ENCODE measurements at regions not wholly inside any gene's neighbourhood (a gene's known extent, or its start where the extent isn't known, plus 50 kb on each side); places are given as distances from the start of the nearest gene placed in this dataset.
"Not testable (repeated sequence)": the region's sequence is repeated elsewhere in the genome, so short reads cannot be mapped to it uniquely, and the experiment has no call there.

DNA sequence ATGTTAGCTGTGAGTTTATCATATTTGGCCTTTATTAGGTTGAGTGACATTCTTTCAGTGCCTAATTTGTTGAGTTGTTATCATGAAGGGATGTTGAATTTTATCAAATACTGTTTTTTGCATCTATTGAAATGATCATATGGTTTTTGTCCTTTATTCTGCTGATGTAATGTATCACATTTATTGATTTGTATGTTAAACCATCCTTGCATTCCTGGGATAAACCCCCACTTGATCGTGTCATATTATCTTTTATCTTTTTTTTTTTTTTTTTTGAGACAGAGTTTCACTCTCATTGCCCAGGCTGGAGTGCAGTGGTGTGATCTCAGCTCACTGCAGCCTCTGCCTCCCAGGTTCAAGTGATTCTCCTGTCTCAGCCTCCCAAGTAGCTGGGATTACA lies 51.9 kb upstream of the MFGE8 start:
- DNase-seq: not testable (repeated sequence)

DNA sequence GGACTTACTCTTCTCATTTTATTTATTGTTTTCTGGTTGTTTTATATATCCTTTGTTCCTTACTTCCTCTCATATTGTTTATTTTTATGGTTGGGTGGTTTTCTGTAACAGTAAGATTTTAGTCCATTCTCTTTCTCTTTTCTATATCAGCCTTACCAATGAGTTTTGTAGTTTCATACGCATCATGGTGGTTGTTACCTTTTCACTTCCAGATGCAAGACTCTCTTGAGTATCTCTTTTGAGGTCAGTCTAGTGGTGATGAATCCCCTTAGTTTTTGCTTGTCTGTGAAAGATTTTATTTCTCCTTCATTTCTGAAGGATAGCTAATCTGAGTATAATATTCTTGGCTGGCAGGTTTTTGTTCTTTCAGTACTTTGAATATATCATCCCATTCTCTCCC lies 57.1 kb upstream of the MFGE8 start:
- DNase-seq: no peak

DNA sequence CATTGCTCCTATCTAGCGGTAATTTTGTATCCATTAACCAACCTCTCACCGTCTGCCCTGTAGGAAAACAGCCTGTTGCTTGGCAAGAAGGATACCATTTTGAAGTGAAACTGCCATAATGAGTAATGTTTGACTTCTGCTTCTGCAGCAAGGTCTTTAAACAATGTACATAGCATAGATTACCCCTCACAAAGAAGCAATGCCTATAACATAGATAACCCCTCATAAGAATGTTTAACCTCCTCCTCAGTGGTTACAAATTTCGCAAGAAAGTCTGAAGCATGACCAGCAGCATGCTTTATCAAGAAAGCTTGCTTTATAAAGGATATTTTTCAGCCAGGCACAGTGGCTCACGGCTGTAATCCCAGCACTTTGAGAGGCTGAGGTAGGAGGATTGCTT lies 61.2 kb upstream of the MFGE8 start:
- DNase-seq: no peak

DNA sequence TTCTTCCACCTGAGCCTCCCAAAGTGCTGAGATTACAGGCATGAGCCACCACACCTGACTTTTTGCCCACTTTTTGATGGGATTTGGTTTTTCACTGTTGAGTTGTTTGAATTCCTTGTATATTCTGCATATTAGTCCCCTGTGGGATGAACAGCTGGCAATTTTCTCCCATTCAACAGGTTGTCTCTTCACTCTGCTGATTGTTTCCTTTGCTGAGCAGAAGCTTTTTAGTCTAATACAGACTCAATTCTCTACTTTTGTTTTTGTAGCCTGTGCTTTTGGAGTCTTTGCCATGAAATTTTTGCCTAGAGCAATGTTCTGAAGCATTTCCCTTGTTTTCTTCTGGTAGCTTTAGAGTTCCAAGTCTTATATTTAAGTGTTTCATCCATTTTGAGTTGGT lies 62.7 kb upstream of the MFGE8 start:
- DNase-seq: no peak

DNA sequence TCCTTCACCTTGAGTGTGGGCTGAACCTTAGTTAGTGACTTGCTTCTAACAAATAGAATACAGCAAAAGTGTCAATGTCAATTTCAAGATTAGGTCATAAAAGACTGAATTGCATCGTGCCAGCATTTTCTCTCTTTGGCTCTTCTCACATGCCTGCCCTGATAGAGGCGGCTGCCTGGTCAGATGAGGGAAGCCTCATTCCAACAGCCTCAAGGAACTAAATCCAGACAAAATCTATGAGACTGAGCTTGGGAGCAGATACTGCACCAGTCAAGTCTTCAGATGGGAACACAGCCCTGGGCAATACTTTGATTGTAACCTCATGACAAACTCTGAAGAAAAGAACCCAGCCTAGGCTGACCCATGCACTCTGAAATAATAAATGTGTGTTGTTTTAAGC lies 63.5 kb upstream of the MFGE8 start:
- no peak for DNase-seq

DNA sequence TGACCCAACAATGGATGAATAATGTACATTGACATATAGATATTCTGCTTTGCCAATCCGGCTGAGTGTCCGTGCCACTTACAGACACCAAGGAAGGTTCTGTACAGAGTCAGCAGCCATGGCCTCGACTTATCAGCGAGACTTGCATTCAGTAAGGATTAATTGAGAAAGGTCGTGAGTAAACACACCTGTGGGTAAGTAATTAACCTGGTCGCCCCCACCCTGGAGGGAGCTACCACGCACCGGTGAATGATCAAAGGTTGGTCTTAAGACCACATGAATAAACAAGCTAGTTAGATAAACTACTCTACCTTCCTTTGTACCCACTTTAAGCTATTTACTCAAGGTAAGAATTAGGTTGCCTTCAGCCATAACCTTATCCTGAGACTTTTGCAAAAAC lies 66.5 kb upstream of the MFGE8 start:
- no peak for DNase-seq

DNA sequence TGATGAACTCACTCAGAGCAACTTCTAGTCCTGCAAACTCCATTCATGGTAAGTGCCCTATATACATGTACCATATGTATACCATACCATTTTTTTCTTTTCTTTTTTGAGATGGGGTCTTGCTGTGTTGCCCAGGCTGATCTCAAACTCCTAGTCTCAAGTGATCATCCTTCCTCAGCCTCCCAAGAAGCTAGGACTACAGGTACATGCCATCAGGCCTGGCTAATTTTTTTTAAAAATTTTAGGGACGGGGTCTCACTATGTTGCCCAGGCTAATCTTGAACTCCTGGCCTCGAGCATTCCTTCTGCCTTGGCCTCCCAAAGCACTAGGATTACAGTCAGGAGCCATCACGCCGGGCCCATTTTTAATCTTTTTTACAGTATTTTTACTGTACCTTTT lies 67.3 kb upstream of the MFGE8 start:
- no peak for DNase-seq

DNA sequence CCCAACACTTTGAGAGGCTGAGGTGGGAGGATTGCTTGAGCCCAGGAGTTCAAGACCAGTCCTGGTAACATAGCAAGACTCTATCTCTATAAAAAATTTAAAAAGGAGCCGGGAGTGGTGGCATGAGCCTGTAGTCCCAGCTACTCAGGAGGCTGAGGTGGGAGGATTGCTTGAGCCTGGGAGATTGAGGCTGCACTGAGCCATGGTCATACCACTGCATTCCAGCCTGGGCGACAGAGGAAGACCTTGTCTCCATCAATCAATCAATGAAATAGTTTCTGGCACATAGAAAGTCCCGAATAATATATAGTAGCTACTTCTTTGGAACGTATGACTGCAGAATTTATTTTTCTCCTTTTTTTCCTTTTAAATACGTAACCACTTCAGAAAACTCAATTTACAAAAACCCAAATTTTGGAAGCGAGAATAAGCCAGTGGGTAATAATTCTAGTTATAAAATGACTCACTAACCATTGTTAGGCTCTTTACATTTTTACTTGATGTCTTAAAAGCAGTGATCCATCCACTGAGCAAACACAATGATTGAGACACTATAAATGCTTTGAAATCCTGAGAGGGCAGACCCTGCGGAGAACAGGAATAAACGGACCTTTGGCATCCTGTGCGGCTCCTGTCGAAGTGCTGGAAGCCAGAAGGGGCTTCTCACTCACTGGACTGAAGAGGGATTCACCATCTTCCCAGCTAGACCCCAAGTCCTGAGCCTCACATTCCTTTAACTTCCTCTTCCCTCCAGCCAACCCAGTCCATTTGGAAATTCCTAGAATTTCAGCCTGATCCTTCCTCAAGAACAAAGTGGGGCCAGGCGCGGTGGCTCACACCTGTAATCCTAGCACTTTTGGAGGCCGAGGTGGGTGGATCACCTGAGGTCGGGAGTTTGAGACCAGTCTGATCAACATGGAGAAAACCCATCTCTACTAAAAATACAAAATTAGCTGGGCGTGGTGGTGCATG lies 68.4 kb upstream of the MFGE8 start:
- no peak for DNase-seq

DNA sequence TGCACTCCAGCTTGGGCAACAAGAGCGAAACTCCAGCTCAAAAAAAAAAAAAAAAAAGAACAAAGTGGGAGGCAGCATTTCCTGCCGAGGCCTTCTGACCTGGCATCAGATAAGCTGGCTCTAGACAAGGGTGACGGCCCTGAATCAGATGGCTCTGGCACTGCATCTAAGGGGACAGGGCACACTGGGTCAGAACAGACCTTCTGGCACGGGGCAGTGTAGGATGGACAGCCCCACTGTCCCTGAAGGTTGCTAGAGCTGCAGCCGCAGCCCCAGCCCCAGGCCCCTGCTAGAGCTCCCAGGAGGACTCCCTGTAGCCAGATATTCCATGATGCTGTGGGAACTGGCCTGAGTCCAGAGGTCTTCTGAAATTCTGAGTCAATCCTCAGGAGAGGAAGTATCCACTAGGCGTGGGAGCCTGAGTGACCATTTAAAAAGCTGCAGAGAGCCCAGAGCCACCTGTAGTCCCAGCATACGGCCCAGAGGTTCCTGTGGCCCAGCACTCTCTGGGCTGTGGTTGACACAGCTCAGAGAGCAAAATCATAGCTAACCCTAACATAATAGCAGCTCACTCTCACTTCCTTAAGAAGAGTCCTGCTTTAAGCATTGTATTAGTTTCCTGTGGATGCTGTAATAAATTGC lies 69.2 kb upstream of the MFGE8 start:
- no peak for DNase-seq

DNA sequence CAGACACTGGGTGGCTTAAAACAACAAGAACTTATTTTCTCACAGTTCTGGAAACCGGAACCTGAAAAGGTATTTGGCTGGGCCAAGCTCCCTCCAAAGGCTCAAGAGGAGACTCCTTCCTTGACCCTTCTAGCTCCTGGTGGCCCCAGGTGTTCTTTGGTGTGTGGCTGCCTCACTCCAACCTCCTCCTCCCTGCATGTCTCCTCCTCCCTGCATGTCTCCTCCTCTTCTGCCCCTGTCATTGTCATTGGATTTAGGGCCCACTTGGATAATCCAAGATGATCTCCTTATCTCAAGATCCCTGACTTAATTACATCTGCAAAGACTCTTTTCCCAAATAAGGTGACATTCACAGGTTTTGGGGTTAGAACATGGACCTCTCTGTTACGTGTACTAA lies 69.8 kb upstream of the MFGE8 start:
- DNase-seq: no peak

DNA sequence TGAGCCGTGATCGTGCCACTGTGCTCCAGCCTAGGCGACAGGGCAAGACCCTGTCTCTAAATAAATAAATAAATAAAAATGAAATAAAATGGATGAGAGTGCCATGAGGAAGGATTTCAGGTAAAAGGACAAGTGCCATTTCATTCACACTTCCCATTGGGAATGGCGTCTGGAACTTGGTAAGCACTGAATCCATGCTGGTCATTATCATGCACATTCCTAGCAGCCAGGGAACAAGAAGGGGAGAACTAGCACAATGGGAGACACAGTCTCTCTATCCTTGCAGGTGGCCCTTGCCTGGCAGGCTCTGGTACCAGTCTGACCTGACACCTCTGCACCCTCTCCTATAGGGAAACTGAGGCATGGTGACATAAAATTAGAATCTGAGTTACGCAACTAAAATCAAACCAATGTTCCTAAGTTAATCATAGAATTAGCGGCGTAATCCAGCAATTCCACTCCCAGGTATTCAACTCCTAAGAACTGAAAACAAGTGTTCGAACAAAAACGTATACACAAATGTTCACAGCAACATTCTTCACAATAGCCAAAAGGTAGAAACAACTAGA lies 70.8 kb upstream of the MFGE8 start:
- no peak for DNase-seq

DNA sequence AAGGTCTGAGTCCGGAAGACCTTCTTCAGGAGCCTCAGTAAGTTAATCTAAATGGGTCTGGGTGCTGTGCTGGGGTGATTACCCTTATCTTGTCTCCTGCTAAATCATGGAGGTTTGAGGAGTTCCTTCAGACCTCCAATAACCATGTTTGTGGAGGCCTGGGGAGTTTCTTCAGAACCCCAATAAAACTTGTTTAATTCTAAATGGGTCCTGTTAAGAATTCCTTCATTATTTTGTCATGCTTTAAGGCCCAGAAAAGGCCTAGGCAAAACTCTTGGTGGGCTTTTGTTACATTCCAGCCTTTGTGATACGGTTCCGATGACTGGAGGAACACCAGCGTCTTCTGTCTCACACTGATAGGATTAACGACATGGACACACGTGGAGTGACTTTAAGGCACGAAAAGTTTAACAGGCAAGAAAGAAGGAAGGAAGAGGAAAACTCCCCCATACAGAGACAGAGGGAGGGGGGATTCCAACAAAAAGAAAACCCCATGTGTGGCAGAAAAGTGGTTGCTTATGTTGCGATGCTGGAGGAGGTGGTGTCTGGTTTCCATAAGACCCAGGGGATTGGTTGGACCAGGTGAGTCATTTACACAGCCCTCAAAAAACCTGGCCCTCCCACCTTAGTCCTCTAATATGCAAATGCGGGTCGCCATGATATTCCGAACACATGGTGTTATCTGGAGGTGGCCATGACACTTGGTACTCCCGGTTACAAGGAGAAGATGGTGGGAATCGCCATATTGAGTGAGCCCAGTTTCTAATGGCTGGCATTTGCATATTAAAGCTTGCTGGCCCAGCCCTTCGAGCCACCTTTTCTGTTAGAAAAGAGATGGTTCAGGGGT lies 72.6 kb upstream of the MFGE8 start:
- DNase-seq: no peak

DNA sequence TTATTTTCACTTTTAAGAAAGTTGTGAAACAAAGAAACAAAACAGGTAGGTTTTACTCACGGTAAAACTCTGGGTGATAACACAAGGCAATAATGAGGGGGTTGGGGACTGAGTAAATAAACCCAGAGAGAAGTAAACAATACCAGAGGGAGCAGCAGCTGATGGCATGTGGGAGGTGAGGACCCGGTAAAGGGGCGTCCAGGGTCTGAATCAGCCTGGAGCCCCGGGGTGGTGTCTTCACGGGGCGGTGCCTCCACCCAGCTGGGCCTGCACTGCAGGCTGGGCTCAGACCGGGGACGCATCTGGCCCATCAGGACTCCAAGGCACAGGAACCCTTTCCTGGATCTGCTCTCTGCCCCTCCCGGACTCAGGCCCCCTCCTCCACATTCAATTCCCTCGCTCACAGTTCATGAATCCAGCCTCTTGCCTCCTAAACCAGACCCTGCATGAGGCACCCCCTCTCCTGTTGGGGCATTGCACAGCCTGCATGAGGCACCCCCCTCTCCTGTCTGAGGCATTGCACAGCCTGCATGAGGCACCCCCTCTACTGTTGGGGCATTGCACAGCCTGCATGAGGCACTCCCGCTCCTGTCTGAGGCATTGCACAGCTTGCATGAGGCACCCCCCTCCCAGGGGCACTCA lies 73.9 kb upstream of the MFGE8 start:
- no peak for DNase-seq

DNA sequence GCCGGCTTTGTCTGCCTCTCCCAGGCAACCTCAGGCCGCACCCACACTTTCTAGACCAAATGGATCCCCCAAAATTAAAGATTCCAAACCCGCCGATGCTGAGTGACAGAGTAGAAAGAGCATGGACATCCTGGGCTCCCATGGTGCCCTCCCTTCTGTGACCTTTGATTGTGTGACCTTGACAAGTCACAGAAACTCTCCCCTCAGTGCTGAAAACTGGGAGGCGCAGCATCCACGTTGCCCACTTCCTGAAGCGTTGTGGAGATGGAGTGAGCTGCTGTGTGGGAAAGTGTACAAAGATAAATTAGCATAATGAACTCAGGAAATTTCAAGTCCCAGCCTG lies 74.4 kb upstream of the MFGE8 start:
- no peak for DNase-seq

DNA sequence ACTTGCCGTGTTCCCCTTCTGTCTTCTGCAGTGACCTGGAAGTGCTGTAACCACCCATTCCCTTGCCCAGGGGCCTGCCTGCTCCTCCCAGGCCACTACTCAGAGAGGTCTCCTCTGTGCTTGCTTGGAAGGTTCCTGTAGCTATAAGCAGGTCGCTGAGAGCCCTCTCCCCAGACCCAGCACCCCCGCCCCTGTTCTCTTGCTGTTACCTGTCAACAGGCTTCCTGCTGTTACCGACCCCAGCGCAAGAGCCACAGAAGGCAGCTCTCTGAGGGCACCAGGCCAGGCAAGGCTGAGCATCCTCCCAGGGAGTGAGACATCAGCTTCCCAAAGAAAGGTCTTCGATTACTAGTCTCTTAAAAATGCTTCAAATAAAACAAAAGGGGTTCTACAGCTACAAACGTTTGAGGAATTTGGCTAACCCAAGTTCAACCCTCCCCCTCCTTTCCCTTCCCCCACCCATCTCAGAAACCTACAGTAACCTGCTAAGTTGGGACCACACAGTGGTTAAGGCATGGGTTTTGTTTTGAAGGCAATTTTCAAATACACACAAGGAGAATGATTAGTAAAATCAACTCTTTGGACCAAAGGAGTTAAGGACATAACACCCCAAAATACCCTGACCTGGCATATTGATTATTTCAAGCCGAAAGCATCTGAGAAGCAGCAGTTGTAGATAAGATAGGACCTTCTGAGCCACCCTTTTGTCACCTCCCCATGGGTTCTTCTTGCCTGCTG lies 74.9 kb upstream of the MFGE8 start:
- no peak for DNase-seq

DNA sequence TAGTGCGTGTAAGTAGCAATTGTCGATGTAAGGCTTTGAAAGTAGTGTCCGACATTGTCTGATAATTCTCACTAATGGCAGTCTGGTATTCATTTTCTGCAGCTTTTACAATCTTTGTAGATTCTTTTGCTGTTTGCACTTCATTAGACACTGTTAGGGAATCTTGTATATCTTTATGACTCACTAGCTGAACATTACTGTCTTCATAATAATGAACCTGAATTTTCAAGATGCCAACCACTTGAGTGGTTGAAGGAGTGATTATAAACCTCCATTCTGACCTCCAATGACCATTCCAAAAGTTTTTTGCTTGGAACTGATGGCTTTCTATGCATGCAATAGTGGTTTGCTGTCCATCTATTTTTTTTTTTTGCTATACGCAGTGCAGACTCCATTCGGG lies 76.4 kb upstream of the MFGE8 start:
- DNase-seq: no peak

DNA sequence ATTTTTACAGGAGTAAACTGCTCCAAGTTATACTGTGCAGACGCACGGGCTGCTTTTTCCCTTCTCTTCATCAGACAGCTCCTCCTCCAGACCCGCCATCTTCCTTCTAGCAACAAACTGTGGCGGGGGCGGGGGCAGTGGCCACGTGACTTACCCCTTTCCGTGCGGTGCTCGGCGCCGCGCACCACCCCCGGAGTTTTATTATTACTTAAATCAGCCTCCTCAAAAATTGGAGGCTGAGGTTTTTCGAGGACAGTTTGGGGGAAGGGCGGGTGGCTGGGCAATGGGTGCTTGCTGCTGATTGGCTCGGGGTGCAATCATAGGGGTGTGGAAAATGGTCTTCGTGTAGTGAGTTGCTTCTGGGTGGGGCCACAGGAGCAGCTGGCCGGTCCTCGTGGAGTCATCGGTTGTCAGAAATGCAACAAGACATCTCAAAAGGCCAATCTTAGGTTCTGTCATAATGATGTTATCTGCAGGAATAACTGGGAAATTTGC lies 77.1 kb upstream of the MFGE8 start:
- no peak for DNase-seq

DNA sequence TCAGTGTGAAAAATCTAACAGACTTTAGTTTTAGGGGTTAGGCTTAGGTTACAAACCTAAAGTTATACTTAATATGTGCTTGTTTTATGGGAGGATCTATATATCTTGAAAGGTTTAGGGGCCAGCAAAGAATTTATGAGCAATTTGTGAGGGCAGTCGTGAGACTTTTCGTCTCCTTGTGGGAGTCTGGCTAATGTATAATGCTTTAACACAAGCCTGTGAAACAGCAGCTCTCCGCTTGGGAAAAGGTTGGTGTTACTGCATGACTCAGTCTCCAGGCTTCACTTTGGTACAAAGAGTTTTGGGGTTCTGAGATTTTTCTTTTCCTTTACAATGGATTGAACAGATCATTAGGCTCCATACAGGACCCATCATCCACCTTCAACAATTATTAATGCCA lies 79.0 kb upstream of the MFGE8 start:
- DNase-seq: no peak

DNA sequence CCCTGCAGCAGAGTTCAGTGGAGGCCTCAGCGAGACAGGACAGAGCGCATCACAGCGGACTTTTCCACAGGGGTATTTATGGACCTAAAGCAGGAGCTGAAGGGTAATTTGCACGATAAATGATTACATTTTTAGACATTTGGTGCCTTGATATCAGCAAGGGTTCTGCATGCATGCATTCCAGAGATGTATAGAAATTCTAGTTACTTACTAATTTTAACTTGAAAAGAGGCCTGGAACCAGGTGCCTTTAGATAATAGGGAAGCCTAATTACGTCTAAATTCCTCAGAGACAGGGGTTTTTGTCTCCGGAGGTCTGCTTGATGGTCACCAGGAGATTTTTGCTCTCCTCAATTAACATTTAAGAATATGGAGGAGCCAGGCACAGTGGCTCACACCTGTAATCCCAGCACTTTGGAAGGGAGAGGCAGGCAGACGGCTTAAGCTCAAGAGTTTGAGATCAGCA lies 79.8 kb upstream of the MFGE8 start:
- no peak for DNase-seq

DNA sequence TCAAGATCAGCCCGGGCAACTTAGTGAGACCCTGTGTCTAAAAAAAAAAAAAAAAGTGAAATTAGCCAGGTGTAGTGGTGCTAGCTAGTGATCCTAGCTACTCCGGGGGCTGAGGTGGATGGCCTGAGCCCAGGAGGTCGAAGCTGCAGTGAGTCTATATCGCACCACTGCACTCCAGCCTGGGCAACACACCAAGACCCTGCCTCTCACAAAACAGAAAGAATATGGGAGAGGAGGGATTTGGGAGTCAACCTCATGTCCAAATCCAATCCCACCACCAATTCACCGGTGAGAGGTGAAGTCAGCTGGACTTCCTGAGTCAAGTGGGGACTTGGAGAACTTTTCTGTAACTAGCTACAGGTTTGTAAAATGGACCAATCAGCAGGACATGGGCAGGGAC lies 80.5 kb upstream of the MFGE8 start:
- no peak for DNase-seq

DNA sequence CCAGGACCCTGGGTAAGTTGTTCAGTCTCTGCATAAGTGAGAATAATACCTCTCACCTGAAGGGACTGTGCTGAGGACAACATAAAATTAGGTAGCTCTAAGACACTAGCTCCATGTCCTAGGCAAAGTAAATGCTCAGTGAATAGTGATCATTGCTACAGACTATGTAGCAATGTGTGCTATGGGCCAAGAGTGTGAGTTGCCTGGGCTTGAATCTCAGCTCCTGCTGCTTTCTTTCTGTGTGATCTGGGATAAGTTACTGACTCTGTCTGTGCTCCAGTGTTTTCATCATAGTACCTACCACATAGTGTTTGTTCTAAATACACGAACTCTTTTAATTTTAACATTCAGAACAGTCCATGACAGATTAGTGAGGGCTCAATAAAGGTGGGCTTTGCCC lies 81.1 kb upstream of the MFGE8 start:
- no peak for DNase-seq

DNA sequence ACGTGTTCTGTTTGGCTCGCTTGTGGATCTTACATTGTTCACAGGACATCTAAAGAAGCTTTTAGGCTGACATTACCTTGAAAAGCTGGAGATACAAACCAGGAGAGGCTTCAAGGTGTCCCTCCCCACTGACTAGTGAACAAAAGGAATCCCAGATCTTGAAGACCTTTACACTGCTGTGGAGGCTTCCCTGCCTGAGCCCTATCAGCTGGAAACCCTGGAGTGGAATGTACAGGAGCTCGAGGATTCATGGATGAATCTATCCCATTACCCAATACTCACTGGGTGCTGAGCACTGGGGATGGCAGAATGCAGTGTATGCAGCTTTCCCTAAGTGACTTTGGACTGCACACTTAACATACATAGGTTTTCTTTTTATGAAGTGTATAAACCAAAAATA lies 82.3 kb upstream of the MFGE8 start:
- DNase-seq: no peak
